HUES64 (cell line): ENCODE measurements at regions not wholly inside any gene's neighbourhood (a gene's known extent, or its start where the extent isn't known, plus 50 kb on each side); places are given as distances from the start of the nearest gene placed in this dataset.

Source experiments
- H3K27ac ChIP-seq: 2 replicates; pipeline ENCODE4 v1.7.0; 2013; ENCODE audit warnings: low read depth, low read length, inconsistent platforms
- H3K27me3 ChIP-seq: 2 replicates; pipeline ENCODE4 v1.6.1; 2013; ENCODE audit warnings: mild to moderate bottlenecking, low read length; ENCODE audit not compliant: insufficient read depth
- H3K36me3 ChIP-seq: 2 replicates; pipeline ENCODE4 v1.6.1; 2013; ENCODE audit warnings: mild to moderate bottlenecking, low read length; ENCODE audit not compliant: insufficient read depth
- H3K4me1 ChIP-seq: 2 replicates; pipeline ENCODE4 v1.6.1; 2013; ENCODE audit warnings: mild to moderate bottlenecking, low read length, moderate library complexity; ENCODE audit not compliant: insufficient read depth
- H3K4me3 ChIP-seq: 2 replicates; pipeline ENCODE4 v1.5.1; 2013; ENCODE audit warnings: mild to moderate bottlenecking, low read length, moderate library complexity
- H3K9ac ChIP-seq: 2 replicates; pipeline ENCODE4 v1.6.1; 2013; ENCODE audit warnings: mild to moderate bottlenecking, low read depth, low read length
- H3K9me3 ChIP-seq: 2 replicates; pipeline ENCODE4 v1.6.1; 2013; ENCODE audit warnings: low read depth, low read length; ENCODE audit not compliant: insufficient read depth
- WGBS: fragments of 150-250, 120-280 bp; methylation state at CpG from one replicate; pipeline ENCODE4 v1.1.7; 2013; ENCODE audit warnings: missing lambda C conversion rate; 5-methylcytosine and 5-hydroxymethylcytosine counted together

- Histone ChIP-seq H3K9me3 (no peaks in the 10 kb centered on the region), H3K36me3 (no peaks in the 10 kb centered on the region)
- WGBS, result 93% methylated on average over 4 of the region's 8 CpGs
These were observed 125.0 kb upstream of the MTHFD1L start for GRCh38 chr6:150740453-150740852.

GRCh38 chr6:150741633-150742200 lies 123.8 kb upstream of the MTHFD1L start:
- no peak overlapping the region for H3K27ac ChIP-seq
- H3K9ac ChIP-seq, result no peak overlapping the region
- no peaks in the 10 kb centered on the region for H3K27me3 ChIP-seq
- H3K4me3 ChIP-seq, result no peak overlapping the region
- H3K4me1 ChIP-seq, result no peaks in the 10 kb centered on the region
- H3K36me3 ChIP-seq, result no peaks in the 10 kb centered on the region
- 68% methylated on average over 6 of the region's 6 CpGs for WGBS
- no peaks in the 10 kb centered on the region for H3K9me3 ChIP-seq

More at GRCh38 chr6:150740453-150740852, 125.0 kb upstream of the MTHFD1L start:
- no peaks in the 10 kb centered on the region for H3K27me3 ChIP-seq
- no peak overlapping the region for H3K4me3 ChIP-seq
- no peak overlapping the region for H3K9ac ChIP-seq
- H3K4me1 ChIP-seq, result no peaks in the 10 kb centered on the region
- H3K27ac ChIP-seq, result no peak overlapping the region

- H3K4me3 ChIP-seq, result no peak overlapping the region
- 89% methylated on average over 2 of the region's 2 CpGs for WGBS
- H3K27me3 ChIP-seq, result no peaks in the 10 kb centered on the region
These were observed 120.8 kb upstream of the MTHFD1L start for GRCh38 chr6:150744522-150745260.

GRCh38 chr6:150745896-150746295 lies 119.6 kb upstream of the MTHFD1L start:
- 81% methylated on average over 7 of the region's 7 CpGs for WGBS
- no peaks in the 10 kb centered on the region for H3K27me3 ChIP-seq
- H3K36me3 ChIP-seq, result no peaks in the 10 kb centered on the region

More at GRCh38 chr6:150744522-150745260, 120.8 kb upstream of the MTHFD1L start:
- no peaks in the 10 kb centered on the region for H3K4me1 ChIP-seq
- H3K27ac ChIP-seq, result no peak overlapping the region
- H3K9ac ChIP-seq, result no peak overlapping the region
- no peaks in the 10 kb centered on the region for H3K9me3 ChIP-seq
- no peaks in the 10 kb centered on the region for H3K36me3 ChIP-seq

GRCh38 chr6:150747155-150747554 lies 118.3 kb upstream of the MTHFD1L start:
- Histone ChIP-seq H3K9ac (no peak overlapping the region), H3K36me3 (no peaks in the 10 kb centered on the region), H3K27me3 (peaks cover under 1% of the 10 kb centered on the region; the same call in 1 of the 2 replicates), H3K9me3 (no peaks in the 10 kb centered on the region), H3K4me1 (no peaks in the 10 kb centered on the region), H3K27ac (no peak overlapping the region), H3K4me3 (no peak overlapping the region)
- 99% methylated on average over 4 of the region's 4 CpGs for WGBS

More at GRCh38 chr6:150745896-150746295, 119.6 kb upstream of the MTHFD1L start:
- Histone ChIP-seq H3K4me1 (no peaks in the 10 kb centered on the region), H3K9me3 (no peaks in the 10 kb centered on the region), H3K27ac (no peak overlapping the region), H3K4me3 (no peak overlapping the region), H3K9ac (no peak overlapping the region)

GRCh38 chr6:150749091-150749670 lies 116.3 kb upstream of the MTHFD1L start:
- Histone ChIP-seq H3K4me3 (no peak overlapping the region), H3K36me3 (no peaks in the 10 kb centered on the region), H3K9me3 (no peaks in the 10 kb centered on the region), H3K4me1 (peaks cover 10% of the 10 kb centered on the region), H3K9ac (no peak overlapping the region), H3K27me3 (peaks cover 5% of the 10 kb centered on the region; the same call in 1 of the 2 replicates), H3K27ac (no peak overlapping the region)
- whole genome bisulfite sequencing, result 89% methylated on average over 8 of the region's 8 CpGs

GRCh38 chr6:150751296-150751695 lies 114.2 kb upstream of the MTHFD1L start:
- Histone ChIP-seq H3K4me1 (peaks cover 13% of the 10 kb centered on the region), H3K4me3 (no peak overlapping the region), H3K27me3 (peaks cover 5% of the 10 kb centered on the region; the same call in 1 of the 2 replicates), H3K36me3 (no peaks in the 10 kb centered on the region), H3K27ac (no peak overlapping the region), H3K9me3 (no peaks in the 10 kb centered on the region), H3K9ac (no peak overlapping the region)
- WGBS, result 100% methylated on average over 3 of the region's 3 CpGs

GRCh38 chr6:150752409-150752808 lies 113.1 kb upstream of the MTHFD1L start:
- WGBS, result 92% methylated on average over 1 of the region's 2 CpGs
- no peak overlapping the region for H3K4me3 ChIP-seq
- H3K27me3 ChIP-seq, result peaks cover 5% of the 10 kb centered on the region; the same call in 1 of the 2 replicates
- H3K9me3 ChIP-seq, result no peaks in the 10 kb centered on the region
- no peak overlapping the region for H3K27ac ChIP-seq
- H3K36me3 ChIP-seq, result no peaks in the 10 kb centered on the region
- no peak overlapping the region for H3K9ac ChIP-seq
- H3K4me1 ChIP-seq, result peaks cover 13% of the 10 kb centered on the region

GRCh38 chr6:150753371-150754064 lies 112.0 kb upstream of the MTHFD1L start:
- WGBS, result 8% methylated on average over 14 of the region's 14 CpGs

GRCh38 chr6:150755042-150755441 lies 110.5 kb upstream of the MTHFD1L start:
- no peak overlapping the region for H3K9ac ChIP-seq
- 93% methylated on average over 7 of the region's 9 CpGs for WGBS
- H3K36me3 ChIP-seq, result no peaks in the 10 kb centered on the region
- H3K27me3 ChIP-seq, result peaks cover 5% of the 10 kb centered on the region; the same call in 1 of the 2 replicates
- no peak overlapping the region for H3K4me3 ChIP-seq
- peaks cover 13% of the 10 kb centered on the region for H3K4me1 ChIP-seq
- H3K27ac ChIP-seq, result no peak overlapping the region
- H3K9me3 ChIP-seq, result no peaks in the 10 kb centered on the region

More at GRCh38 chr6:150753371-150754064, 112.0 kb upstream of the MTHFD1L start:
- H3K4me3 ChIP-seq, result peak overlapping the region; percentile 36
- peak overlapping the region; percentile 44; the same call in 1 of the 2 replicates for H3K27ac ChIP-seq
- peaks cover 5% of the 10 kb centered on the region; the same call in 1 of the 2 replicates for H3K27me3 ChIP-seq
- H3K9me3 ChIP-seq, result no peaks in the 10 kb centered on the region
- no peak overlapping the region for H3K9ac ChIP-seq
- peaks cover 13% of the 10 kb centered on the region for H3K4me1 ChIP-seq
- H3K36me3 ChIP-seq, result no peaks in the 10 kb centered on the region

- Histone ChIP-seq H3K9ac (no peak overlapping the region), H3K36me3 (no peaks in the 10 kb centered on the region), H3K27me3 (peaks cover 5% of the 10 kb centered on the region; the same call in 1 of the 2 replicates), H3K4me3 (no peak overlapping the region), H3K4me1 (peaks cover 13% of the 10 kb centered on the region), H3K27ac (no peak overlapping the region), H3K9me3 (no peaks in the 10 kb centered on the region)
- 85% methylated on average over 10 of the region's 10 CpGs for WGBS
These were observed 110.0 kb upstream of the MTHFD1L start for GRCh38 chr6:150755524-150755923.
